HG03066 (cell line): ENCODE measurements at regions not wholly inside any gene's neighbourhood (a gene's known extent, or its start where the extent isn't known, plus 50 kb on each side); places are given as distances from the start of the nearest gene placed in this dataset.

ENCODE experiments used
- ATAC-seq: cut with Tn5 transposase; IDR thresholded peaks from one replicate; pipeline ENCODE4 v1.9.1; 2021; ENCODE audit warnings: low read depth; ENCODE audit not compliant: unreplicated experiment

DNA sequence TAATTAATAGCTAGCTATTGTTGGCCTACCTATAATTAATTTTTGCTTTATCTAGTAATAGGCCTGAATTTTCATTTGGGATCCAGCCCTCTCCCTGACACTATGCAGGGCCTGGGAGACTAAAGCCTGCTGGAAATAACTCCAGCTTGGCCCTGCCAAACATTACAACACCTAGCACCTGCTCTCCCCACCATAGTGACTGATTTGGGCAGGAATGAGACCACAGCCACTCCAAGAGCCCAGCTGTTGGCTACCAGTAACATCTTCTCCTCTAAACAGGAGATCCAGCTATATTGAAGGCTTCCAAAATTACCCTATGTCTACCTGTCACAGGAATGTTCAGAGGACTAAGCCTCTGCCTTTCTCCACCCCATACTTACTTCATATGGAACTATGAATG, 225.1 kb downstream of the IDS start:
- ATAC-seq, result no peak

DNA sequence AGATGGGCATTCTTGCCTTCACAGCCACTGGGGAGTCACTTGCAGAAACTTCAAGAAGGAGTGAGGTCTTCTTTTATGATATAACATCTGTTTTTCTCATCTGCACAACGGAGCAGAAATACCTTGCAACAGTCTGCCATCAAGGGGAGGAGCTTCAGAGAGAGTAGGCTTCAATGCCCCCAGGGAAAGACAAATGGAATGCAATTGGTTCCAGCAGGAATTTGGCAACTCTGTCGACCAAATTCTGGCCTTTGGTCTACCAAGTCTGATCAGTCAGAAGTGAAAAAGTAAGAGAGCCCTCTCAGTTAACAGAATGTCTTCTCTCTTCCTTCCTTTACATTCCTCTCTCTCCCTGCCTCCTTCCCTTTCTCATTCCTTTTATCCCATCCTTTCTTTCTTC, 229.3 kb downstream of the IDS start:
- ATAC-seq, result no peak

DNA sequence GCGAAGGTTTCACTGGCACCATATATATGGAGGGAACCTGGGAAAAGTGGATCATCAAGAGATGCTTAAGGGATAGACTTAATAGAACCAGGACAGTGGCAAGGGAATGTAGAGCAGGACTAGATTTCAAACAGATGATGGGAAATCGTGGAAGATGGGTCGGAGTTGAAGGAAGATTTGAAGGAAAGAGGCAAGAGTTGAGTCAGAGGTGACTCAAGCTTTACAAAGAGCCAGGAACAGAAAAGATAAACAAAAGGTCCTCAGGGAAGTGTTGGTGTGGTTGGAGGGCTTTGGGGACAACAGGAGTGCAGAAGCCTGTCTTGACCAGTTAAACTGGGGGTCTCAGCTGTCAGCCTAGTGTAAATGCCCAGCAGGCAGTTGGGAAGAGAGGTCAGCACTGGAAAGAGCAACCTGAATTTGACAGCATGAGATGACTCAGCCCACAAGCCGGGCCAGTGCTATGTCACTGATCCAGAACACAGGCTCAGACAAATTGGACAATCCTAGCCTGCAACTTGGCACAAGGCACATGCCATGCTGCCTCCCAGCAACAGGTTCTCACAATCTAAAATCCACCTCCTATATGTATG, 230.5 kb downstream of the IDS start:
- ATAC-seq, result no peak

GRCh38 chrX:149272690-149273463, 232.2 kb downstream of the IDS start:
- no peak for ATAC-seq

DNA sequence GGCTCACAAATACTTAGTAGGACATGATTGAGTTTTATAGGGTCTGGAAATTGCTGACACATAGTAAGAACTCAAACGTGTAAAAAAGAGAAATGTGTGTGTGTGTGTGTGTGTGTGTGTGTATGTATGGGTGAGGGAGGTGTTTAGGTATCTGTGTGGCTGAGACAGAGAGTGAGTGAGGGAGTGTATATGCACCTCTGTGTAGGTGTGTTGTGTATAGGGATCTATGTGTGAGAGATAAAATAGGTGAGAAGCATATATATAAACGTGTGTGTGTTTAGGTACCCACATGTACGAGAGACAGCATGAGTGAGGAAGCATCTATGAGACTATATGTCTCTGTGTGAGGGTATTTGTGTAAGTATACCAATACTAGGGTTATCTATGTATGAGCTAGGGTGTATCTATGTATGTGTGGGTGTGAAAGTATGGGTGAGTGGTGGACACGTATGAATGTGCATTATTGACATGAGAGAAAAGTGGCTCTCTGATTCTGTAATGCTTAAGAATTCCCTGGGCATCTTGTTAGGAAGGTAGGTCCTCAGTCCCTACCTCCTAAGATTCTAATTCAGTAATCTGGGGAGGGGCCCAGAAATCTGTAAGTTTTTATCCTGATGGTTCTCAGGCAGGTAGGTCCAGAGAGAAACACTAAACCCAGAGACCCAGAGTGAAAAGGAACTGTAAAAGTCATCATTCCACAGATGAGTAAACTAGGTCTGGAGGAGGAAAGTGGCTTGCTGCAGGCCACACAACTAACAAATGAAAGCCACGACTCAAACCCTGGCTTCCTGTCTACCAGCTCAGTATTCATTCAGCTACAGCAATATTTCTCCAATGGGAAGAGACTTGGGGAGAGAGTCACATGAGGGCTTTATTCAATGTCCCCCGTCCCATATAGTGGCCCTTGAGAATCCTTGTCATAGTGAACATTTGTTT, 237.0 kb downstream of the IDS start:
- no peak for ATAC-seq

DNA sequence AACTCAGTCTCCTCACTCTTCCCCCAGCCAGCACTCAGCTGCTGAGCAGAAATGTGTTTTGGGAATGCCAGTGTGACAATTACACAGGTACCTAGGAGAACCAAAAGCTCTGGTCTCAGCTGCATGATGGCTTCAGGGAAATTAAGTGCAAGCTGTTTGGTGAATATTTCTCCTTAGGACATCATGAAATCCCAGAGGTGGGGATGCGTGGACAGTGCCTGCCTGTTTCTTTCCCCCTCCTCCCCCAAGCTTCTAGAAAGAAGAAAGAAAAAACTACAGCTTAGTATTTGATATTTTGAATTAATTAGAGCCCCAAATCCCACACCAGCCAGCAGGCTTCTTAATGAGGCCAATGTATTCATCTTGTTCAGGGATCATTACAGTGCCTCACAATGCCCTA, 243.0 kb downstream of the IDS start:
- no peak for ATAC-seq

- no peak for ATAC-seq
Measured at GRCh38 chrX:149259241-149259640, 245.9 kb downstream of the IDS start.

GRCh38 chrX:149255860-149256259, 249.2 kb downstream of the IDS start:
- ATAC-seq, result no peak

DNA sequence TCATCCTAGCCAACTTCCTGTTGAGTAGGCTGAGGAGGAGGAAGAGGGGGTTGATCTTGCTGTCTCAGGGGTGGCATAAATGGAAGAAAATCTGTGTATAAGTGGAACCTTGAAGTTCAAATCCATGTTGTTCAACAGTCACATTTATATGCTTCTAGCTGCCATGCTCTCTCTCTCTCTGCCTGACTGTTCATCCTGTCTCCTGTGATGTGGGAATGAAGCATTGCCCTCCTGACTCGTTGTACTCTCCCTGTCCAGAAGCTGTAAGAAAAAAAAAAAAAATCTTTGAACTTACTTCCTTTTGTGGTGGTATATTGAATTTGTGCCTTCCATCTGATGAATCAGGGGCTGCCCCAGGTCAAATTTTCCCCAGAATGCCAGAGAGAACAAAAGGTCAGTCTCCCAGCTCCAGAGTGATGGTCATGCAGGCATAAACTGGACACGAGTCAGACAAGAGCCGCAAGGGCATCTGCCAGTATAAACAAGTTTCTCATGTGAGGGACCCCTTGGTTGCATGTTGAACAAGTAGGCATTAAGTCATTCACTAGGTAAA, 257.0 kb downstream of the IDS start:
- no peak for ATAC-seq

DNA sequence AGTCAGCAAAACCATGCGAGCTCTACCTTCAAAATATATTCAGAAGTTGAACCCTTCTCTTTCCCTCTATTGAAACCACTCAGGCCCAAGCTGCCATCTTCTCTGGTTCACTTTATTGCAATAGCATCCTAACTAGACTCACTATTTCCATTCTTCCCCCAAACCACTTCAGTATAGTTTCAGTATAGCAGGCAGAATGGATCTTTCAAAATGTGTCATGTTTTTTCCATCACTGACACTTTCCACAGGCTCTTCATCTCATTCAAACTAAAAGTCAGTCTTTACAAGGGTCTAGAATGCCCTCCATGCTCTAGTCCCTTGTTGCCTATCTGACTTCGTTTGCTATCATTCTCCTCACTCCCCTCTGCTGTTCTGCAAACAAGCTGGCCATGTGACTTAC, 274.4 kb downstream of the IDS start:
- no peak for ATAC-seq

DNA sequence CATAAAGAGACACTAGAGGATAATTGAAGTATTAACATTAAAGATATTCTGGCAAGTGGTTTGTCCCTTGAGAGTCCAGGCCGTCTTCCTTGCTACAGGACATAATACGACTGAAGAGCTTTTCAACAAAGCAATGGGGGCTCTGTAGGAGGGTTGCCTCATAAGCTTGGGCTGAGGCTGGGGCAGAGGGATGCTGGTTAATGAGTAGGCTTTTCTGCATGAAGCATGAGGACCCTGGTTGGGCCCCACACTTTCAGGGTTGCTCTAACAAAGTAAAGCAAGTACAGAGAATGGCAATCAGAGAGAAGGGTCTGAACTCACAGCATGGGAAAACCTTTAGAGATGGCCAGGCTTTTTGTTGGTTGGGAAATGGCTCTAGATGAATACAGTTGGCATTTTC, 281.3 kb downstream of the IDS start:
- no peak for ATAC-seq

GRCh38 chrX:149222040-149222439, 283.1 kb downstream of the IDS start:
- no peak for ATAC-seq

GRCh38 chrX:149221230-149221629, 283.9 kb downstream of the IDS start:
- ATAC-seq, result no peak

GRCh38 chrX:149213264-149213663, 291.8 kb downstream of the IDS start:
- ATAC-seq, result no peak

GRCh38 chrX:149208307-149208706, 296.8 kb downstream of the IDS start:
- ATAC-seq, result no peak

DNA sequence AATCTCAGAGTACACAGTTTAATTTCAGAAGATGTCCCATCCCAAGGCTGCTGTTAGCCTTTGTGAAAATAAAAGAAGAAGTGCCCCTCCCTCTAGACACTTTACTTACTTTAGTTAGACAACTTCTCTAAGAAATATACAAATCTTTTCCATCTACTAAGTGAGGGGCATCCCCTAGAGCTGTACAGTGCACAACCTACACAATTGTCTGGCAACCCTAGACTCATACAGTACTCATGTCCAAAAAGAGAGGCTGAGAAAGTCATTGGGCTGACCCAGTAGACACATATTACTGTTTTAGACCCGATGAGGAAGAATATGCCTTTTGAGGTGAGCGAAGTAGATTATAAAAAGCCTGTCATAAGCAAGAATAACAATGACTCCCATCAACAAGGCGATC, 297.6 kb downstream of the IDS start:
- no peak for ATAC-seq

DNA sequence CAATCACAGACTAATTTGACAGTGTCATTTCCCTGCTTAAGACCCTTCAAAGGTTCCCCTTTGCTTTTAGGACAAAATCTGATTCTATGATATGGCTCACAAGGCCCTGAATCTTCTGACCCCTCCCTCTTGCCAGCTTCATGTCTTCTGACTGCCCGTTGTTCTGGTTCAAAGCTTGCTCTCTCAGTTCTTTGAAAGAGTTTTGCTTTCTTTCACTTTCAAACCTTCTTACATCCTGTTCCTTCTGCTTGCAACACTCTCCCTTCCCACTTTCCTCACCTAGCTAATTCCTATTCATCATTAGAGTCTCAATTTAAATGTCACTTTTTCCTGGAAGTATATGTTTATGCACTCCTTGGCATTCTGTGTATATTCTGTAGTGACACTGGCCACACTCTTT, 299.2 kb downstream of the IDS start:
- ATAC-seq, result peak; percentile 60

DNA sequence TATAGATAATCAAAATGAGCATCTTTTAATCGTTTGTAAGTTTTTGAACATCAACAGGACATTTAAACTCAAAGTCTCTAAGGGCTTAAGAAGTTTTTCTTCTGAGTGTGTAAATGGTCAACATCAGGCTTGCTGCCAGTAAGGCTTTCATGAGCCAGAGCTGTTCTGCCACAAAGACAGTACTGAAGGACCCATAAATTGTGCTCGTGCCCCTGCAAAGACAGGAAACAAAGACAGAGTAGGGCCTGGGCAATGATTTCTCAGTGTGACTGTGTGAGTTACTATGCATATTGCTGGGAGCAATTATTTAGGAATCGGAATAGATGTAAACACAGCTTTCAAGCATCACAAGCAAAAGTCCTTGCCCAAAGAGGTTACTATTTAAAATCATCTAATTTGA, 300.0 kb downstream of the IDS start:
- no peak for ATAC-seq

- ATAC-seq, result peak; percentile 21
Measured at GRCh38 chrX:149199734-149200133, 305.4 kb downstream of the IDS start.

DNA sequence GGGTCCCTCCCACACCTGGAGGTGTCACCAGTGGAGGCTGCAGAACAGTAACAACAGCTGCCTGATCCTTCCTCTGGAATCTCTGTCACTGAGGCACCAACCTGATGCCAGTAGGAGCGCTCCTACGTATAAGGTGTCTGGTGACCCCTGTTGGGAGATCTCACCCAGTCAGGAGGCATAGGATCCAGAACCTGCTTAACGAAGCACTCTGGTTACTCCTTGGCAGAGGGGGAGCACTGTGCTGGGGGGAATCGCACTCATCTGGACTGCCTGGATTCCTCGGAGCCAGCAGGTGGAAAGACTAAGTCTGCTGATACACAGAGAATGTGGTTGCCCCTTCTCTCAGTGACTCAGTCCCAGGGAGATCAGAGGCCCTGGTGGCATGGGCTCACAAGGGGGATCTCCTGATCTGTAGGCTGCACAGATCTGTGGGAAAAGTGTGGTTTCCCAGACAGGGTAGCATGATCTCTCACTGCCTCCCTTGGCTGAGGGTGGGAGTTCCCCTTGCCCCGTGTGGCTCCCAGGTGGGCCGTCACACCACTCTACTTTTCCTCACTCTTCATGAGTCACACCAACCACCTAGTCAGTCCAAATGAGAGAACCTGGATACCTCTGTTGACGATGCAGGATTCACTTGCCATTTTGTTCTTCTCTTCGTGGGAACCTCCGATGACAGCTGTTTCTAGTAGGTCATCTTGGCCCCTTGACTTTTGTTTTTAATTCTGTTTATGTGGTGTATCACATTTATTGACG, 305.9 kb downstream of the IDS start:
- peak; percentile 63 for ATAC-seq
